GM21390 (cell line): ENCODE measurements at regions not wholly inside any gene's neighbourhood (a gene's known extent, or its start where the extent isn't known, plus 50 kb on each side); places are given as distances from the start of the nearest gene placed in this dataset.
"Not testable (repeated sequence)": the region's sequence is repeated elsewhere in the genome, so short reads cannot be mapped to it uniquely, and the experiment has no call there.

Experiments
- ATAC-seq: cut with Tn5 transposase; IDR thresholded peaks from one replicate; pipeline ENCODE4 v1.9.1; 2021; ENCODE audit not compliant: unreplicated experiment

DNA sequence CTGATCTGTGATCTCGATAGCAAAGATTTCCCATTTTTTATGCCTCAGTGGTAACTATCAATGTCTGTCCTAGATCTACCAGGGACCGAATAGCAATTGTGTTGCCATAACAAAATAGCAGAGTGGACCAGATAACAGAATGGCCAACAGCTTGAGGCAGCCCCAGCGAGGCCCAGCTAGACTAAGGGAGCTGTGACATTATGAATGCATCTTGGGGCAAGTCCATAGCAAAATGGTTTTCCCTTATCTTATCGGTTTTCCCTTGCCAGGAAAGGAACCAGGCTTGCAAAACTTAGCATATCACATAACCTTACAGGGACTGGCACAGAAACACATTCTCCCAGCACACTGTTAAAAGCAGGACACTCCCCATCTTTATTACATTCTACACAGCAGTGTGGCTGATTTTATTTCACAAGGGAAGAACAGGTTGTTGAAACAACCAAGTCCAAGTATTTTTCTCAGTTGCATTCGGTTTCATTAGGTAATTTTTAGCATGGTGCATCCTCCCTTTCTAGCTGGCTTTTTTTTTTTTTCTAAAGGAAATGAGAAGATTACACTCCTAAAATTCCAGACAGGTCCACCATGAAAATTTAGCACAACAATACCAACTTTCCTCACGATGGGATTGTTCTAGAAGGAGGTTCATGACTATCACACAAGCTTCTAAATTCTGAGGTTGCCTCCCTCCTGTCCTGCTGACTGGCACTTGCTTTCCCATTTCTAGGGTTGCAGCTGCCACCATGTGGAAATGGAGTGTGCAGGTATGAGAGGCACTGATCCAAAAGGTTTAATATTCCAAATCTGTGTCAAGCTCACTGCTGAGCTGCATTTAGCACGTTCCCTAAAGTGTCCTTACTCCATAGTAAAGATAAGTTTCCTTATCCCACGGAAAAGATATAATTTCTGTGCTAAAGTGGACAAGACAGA lies 97.0 kb upstream of the SLC35G4 start:
- no peak for ATAC-seq

DNA sequence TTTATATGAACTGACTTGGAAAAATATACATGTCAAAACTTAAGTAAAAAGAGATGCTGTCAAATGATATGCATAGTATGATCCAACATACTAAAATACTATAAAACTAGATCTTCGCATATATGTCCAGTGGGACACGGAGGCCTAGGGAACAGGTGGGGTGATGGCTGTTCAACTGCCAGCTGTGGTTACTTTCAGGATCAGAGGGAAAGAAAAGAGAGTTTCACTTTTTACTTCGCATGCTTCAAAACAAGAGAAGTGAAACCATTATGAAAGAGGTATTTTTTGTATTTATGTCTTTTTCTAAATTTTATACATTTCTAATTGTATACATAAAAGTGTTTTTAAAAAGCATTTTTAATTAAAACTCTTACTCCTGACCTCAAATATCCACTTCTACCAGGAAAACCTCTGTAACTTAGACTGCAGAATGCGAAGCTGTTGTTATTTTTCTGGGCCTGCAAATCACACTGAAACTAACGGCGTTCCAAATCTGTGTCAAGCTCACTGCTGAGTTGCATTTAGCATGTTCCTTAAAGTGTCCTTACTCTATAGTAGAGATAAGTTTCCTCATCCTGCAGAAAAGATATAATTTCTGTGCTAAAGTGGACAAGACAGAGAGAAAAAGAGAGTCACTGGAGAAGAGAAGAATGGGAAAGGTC lies 97.8 kb upstream of the SLC35G4 start:
- peak; percentile 95 for ATAC-seq

DNA sequence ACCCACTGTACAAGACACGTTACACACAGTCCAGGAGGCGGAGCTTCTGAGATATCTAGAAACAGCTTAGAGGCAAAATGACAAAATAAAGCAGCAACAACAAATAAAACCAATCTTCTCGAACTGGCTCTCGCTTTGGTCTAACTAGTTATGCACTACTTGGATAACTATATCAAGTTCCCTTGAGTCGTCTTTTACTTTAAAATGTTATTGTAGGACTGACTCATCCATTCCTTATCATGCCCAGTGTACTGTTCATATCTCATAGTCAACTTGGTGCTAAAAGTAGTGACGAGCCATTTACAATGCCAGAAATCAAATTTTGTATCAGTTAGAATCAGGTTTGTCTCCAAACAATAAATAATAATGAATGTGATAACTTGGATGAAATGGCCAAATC lies 102.5 kb upstream of the SLC35G4 start:
- no peak for ATAC-seq

DNA sequence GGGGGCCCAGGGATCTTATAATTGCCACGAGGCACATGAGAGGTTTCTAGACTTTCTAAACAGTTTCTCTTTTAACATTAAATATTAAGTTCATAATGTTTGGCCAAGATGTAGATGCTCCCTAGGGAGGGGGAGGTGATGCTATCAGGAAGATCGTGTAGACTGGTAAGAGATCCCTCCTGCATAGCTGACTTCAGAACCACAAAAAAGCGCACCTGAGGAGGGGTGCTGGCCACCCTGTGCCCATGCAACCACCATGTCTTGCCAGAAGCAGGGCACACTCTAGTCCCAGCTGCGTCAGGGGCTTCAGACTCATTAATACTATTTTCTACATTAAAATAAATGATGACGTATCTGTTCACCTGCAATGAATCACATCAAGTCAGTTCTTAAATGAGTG lies 103.4 kb upstream of the SLC35G4 start:
- ATAC-seq = no peak

DNA sequence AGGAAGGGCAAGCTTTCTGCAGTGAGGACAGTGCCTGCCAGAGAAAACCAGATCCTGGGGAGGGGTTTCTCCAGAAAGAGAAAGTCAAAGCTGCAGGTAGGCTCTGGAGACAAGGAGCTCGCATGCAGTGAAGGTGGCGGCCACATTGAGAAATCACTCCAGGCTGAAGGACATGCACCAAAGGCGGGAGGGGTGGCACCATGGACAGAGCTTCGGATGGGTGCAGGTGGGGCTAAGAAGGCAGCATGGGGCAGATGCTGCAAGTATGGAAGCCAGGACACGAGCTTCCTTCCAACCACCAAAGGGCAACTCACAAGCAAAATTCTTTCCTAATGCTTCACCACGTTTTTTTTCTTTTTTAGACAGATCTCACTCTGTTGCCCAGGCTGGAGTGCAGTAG lies 104.4 kb upstream of the SLC35G4 start:
- no peak for ATAC-seq

DNA sequence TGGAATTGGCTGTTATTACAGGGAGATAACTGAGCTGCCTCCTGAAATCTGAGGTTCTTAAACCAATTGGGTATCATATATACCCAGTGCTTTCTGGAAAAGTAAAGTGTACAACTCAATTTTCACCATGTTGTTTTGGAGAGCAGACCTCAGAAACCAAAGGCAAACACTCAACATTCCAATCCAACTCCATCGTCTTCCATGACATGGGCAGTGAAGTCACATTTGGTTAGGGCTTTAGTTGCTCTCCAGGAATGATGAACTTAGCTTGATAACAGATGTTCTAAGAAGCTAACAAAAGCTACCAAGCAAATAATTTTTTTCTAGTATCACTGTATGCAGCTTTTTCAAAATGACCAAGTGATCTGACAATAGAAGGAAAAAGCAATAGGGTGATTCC lies 107.0 kb upstream of the SLC35G4 start:
- no peak for ATAC-seq

DNA sequence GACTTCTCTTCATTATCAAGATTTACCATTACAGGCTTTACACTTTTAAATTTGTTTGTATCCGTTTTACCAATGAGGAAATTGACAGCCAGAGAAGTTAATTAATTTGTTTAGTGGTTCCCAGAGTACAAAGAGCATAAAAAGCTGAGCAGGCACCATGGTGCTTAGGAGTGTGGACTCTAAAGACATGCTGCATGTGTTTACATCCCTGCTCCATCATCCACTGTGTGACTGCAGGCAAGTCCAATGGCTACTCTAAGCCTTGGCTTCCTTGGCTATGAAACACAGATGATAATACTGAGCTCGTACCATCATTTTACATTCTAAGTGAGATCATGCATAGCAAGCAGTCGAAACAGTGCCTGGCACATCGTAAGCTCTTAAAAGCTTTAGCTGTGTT lies 108.0 kb upstream of the SLC35G4 start:
- no peak for ATAC-seq

DNA sequence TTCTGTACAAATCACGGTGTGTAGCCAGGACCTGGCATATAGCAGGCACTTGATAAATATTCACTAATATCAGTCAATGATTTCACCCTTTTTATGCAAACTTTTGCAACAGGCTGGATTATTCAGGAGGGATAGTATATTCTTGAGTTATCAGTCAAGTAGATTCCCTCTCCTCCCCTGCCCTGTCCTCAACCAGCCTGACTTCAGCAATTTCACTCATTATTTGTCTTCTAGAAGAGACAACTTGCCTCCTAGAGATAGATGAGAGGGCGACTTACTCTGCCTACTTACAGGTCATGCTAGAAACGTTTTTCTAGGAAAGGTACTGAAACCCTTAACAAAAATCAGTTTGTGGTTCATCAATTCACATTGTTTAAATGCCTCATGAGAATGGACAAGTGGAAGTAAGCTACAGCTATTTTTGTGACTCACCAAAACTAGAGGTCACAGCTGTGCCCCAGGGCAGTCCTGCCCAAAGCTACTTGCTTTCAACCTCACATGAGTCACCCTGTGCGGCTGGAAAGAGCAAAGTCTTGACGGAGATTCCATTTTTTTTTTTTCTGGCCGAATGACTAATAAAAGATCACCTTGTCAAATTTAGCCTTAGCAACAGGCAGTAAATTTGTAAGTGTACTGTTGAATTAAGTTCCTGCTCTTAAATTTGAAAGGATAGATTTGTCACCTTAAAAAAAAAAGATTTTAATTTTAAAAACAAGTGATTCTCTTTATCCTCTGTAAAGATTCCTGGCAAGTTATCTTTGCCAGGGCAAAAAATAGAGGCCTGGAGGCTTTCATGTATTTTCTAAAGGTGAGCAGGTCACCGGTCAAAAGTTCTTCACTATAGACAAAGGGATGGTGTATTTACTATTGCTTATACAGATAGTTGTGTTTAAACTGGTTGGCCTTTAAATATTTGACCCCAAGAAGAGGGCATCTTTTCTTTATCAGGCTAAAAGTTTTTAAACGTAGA lies 109.0 kb upstream of the SLC35G4 start:
- peak; percentile 67 for ATAC-seq

DNA sequence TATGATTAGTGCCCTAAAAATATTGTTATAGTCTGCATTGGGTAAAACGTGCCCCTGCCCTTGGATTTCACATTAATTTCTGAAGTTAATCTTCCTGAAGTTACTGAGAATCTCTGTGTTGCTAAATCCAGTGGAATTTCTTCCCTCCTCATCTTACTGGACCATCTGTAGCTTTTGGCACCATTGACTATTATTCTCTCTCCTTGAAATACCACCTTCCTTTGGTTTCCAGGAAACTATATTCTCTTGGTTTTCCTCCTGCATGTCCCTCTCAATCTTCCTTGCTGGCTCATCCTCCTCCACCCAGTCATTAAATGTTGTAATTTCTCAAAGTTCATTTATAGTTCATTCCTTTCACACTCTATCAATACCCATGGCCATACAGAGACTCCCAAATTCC lies 110.6 kb upstream of the SLC35G4 start:
- ATAC-seq = no peak

DNA sequence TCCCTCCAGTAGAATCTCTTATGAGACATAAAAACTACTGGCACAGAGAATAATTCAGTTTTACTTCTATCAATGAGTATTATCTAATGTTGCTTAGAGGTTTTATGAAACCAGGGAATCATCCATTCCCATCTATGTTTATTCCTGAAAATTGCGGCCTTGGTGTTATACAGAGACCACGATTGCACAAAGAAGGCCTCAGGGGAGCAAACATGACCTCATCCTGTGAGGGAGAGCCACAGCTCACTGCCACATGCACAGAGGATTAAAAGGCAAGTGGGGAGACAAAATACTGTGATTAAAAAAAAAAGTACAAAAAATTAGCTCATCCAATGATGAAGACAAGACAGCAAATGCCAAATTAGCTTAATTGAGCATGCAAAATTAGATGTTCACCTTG lies 111.8 kb upstream of the SLC35G4 start:
- ATAC-seq = no peak

DNA sequence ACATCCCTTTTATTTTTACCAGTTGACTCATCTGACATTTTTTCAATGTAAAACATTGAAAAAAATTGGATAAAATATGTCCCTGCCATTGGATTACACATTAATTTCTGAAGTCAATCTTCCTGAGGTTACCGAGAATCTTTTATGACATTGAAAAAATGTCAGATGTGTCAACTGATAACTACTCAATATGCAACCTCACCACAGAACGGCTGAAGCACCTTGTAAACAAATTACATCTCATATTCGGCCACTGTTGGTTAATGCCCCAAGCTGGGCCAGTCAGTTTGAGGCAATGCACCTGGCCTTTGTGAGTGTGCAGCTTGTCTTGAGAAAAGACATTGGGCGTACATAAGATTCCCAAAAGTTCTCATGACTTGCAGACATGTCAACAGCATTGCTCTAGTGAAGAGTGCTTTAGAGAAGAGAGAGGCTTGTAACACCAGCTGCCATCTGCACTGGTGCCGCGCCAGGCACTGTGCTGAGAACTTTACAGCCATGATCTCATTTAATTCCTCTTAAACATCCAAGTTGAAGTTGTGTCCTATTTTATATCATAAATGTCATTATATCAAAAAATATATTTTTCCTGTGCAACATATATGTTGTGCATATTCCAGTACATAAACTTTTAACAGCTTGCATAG lies 112.7 kb upstream of the SLC35G4 start:
- no peak for ATAC-seq

DNA sequence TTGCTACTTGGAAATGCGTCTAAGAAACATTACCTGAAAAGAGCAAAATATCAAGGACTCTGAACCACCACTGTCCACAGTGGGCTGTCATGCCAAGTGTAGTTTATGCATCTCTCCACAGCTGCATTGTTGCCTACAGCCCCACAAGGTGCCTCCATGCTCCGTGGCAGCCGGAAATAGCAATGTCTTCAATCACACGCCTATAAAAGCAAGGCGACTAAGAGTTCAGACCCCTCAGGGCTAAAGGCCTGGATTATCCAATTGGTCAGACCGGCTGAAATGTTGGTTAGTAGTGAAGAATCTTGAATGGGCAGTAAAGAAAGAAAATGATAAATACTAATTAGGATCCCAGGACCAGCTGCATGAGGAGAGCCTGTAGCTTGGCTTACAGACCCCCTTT lies 114.0 kb upstream of the SLC35G4 start:
- ATAC-seq = no peak

DNA sequence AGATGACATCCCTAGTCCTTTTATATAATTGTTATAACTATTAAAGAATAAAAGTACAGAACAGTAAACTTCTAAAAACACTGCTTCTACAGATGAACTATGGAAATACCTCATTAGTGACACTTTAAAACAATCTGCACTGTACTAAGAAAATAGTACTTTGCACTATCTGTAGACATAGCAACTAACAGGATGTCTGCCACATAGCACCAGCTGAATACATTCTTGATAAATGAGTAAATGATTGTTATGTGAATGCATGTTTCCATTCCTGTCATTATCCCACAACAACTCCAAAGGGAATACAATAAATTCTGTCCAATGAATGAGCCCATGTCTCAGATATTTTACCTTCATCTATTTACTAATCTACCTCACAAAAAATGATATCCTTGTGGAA lies 115.3 kb upstream of the SLC35G4 start:
- no peak for ATAC-seq

DNA sequence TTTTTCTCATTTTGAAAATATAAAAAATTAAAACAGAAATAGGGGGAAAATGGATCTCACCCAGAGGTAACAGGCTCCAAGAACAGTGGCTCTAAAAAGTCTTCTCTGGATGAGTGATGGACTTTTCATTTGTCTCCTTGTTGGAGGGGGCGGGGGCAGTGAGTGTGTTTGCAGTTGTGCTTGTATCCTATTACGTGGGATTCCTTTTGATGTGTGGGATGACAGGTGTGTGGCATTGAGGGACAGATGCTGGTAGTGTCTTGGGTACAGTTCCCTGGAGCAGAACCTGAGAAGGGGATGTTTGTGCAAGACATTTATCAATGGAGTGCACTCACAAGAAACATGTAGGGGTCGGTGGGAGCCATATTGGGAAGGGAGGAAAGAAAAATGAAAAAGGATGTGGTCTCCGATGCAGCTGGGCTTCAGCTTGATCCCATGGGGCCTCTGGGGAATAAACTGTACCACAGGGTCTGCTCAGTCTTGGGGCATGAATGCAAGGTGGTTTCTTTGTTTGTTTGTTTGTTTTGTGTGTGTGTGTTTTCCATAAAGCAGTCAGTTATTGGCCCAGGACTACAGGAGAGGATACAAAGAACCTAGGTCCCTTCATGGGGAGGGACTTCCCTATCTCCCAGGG lies 120.0 kb upstream of the SLC35G4 start:
- no peak for ATAC-seq

DNA sequence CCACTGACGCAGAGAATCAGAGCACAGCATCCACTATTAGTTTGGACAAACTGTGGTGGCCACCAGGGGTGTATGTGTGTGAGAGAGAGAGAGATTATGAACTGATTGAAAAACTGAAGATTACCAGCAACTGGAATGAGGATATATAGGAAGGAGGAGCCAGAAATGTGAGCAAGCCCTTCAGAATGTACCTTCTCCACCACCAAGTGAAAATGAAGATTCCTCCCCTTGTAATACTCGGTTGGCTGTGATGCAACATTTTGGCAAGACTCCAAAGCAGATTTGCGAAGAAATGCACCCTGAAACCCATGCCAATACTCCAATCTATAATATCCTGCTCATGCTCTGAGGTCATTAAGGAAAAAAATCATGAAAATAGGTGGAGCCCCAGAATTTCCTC lies 121.2 kb upstream of the SLC35G4 start:
- no peak for ATAC-seq

DNA sequence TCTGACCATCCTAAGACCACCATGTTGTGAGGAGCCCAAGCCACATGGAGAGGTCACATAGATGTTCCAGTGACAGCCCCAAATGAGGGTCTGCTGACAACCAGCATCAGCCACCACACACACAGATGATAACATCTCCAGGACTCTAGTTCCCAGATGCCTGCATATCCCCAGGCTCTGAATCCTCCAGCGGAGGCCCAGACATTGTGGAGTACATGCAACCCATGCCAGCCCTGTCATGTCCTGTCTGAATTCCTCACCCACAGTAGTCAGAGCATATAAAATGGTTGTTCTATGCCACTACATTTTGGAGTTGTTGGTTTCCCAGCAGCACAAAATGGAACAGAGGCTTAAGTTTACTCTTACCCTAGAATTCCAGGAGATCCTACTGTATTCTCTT lies 122.0 kb upstream of the SLC35G4 start:
- no peak for ATAC-seq

DNA sequence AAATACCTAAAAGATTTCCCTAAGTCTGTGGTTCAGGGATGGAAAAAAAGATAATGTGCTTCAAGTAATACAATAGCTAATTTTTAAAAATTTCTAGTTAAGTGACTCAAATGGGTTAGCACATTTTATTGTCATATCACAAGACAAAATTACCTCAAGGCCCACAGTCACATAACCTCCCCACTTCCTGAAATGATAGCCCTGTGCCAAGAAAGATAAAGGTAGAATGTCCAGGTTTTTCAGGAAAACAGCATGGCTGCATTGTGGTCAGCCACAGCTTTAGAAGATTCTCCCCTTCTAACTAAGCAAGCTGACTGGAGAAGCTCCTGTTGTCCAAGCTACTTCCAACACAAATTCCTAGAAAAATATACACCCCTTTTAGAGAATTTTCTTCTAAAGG lies 127.1 kb upstream of the SLC35G4 start:
- ATAC-seq = no peak

DNA sequence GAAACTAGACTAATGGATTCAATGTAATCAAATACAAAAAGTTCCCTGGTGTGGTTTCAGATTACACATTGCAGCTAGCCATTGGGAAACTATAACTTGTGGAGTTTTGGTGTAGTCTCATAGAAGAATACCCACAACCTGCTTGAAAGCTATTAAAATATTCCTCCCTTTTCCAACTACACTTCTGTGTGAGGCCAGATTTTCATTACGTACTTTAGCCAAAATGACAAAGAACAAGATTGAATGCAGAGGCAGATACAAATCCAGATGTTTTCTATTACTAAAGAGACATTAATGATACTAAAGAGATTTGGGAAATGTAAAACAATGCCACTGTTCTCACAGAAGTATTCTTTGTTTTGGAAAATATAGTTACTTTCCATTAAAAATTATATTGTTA lies 128.7 kb upstream of the SLC35G4 start:
- no peak for ATAC-seq

DNA sequence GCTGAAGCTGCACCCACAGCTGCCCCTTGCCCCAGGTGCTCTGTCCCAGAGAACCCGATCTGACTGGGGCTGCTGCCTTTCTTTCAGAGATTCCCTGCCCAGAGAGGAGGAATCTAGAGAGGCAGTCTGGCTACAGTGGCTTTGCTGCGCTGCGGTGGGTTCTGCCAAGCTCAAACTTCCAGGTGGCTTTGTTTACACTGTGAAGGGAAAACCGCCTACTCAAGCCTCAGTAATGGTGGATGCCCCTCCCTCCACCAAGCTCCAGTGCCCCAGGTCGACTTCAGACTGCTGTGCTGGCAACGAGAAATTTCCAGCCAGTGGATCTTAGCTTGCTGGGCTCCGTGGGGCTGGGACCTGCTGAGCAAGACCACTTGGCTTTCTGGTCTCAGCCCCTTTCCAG lies 130.4 kb upstream of the SLC35G4 start:
- not testable (repeated sequence) for ATAC-seq

DNA sequence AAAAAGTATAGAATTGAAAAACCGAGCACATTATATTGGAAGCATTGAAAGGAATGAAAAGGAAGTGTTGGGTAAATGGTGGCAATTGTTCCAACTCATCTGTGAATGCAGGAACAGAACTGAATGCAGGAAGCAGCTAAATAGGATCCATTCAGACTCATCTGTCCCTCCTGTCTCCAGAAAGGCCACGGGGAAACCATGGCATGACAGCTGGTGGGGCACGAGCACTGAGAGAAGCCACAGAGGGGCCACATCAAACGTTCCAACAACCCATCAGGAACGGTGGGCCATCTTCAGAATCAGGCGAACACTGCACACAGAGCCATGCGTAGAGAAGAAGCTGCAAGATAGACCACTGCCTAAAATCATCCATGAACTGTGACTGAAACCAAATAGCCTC lies 138.5 kb upstream of the SLC35G4 start:
- no peak for ATAC-seq
